ENCODE measurements at regions not wholly inside any gene's neighbourhood (a gene's known extent, or its start where the extent isn't known, plus 50 kb on each side); places are given as distances from the start of the nearest gene placed in this dataset.

- TF ChIP-seq E2F4 (CRISPR knock-in tag; IDR thresholded peaks at IDR 0.05; ENCODE audit: low read depth) (no peak), ZBTB1 (CRISPR knock-in tag; IDR thresholded peaks at IDR 0.05; ENCODE audit: borderline replicate concordance, low read depth) (no peak), RCOR1 (IDR thresholded peaks at IDR 0.05; ENCODE audit: borderline replicate concordance in 1 of 2, low read depth in 2 of 2, low read length in 2 of 2) (no peak), TAF9B (IDR thresholded peaks at IDR 0.05; ENCODE audit: partially characterized antibody) (no peak), EZH2 (IDR thresholded peaks at IDR 0.05; ENCODE audit: borderline replicate concordance, low read depth, low read length) (no peak), MAZ (CRISPR knock-in tag; conservative IDR thresholded peaks at IDR 0.05 in 1 of 2, IDR thresholded peaks at IDR 0.05 in 1 of 2) (no peak)
These were observed 263.2 kb downstream of the SEC23A start for GRCh38 chr14:38839694-38840365.
